T-helper 1 cell (primary cell): ENCODE measurements at regions not wholly inside any gene's neighbourhood (a gene's known extent, or its start where the extent isn't known, plus 50 kb on each side); places are given as distances from the start of the nearest gene placed in this dataset.
A peak's percentile ranks its signal among the peaks of the same experiment; 100 is the strongest.
"Not testable (repeated sequence)": the region's sequence is repeated elsewhere in the genome, so short reads cannot be mapped to it uniquely, and the experiment has no call there.

Experiments
- DNase-seq, 5 donors: peaks; one replicate each; pipeline ENCODE4 v3.0.0-alpha.2; 2012 to 2020

- peak in 1 of 5 donors; percentile 20 for DNase-seq
Measured at GRCh38 chr11:13183094-13183825, 94.3 kb upstream of the BMAL1 start.

GRCh38 chr11:13183826-13184196 lies 93.8 kb upstream of the BMAL1 start:
- no peak for DNase-seq

DNA sequence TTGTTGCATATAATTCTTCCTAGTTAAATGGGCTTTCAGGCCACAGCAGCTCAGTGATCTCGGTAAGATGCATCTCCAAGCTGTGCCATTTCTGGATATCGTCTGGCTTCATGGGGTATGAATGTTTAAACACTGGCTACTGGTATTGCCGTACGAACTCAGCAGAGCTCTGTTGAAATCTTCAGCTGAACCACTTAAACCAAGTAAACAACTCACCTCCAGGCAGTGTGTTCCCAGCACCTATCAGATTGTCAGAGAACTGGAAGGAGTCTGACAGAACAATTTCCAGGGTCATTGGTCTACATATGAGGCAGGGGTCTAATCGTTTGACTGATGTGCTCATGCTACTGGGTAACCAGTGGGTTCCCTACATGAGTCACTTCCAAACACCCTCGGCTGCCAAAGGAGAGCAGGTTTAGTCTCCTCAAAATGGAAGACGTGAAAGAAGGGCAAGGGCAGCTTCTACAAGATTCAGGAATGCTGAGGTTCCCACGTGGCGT lies 93.2 kb upstream of the BMAL1 start:
- DNase-seq, result no peak

DNA sequence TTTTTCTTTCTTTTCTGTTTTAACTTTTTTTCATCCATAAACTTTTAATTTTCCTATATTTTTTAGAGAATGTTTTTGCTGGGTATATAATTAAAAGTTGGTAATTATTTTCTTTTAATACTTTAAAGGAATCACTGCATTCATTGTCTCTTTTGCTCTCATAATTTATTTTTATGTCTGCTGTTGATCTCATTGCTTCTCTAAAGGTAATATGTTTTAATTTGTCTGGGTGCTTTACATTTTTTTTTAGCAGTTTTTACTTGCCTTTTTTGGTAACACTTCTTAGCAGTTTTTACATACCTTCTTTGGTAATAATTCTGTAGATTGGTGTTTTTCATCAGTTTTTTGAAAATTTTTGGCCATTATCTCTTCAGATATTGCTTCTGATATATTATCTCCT lies 89.4 kb upstream of the BMAL1 start:
- DNase-seq, result no peak

- DNase-seq, result no peak
Measured at GRCh38 chr11:13189561-13190426, 87.8 kb upstream of the BMAL1 start.

DNA sequence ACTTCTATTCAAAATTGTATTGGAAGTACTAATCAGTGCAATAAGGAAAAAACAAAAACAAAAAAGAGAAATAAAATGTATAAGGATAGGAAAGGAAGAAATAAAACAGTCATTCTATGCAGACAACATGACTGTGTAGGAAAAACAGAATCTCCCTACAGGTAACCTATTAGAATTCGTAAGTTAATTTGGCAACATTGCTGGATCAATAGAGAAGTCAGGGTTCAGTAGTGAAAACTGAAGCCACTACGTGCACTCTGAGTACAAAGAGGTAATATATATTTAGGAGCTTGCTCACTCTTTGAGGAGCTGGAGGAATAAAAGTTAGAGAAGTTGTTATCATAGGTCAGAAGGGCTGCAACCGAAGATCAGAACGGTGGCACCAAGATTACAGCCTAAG lies 84.0 kb upstream of the BMAL1 start:
- DNase-seq, result no peak

GRCh38 chr11:13197374-13197773 lies 80.2 kb upstream of the BMAL1 start:
- not testable (repeated sequence) for DNase-seq

DNA sequence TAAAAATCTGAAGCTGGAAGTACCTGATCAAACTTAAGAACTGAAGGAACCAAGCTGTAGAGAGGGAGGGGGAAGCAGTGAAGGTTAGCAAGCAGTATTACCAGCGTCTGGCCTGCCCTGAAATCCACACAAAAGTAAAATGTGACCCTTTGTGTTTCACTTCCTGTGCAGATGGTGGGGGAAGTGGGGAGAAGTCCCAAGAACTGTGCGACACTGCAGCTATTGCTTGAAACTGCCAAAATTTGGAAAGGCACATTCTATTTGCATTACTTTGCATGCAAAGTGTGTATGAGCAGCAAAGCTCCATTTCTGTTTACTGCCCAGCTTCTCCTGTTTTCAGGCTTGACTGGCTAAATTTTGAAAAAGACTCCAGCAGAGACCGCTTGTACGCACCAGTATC lies 72.1 kb upstream of the BMAL1 start:
- peak in 1 of 5 donors; percentile 12 for DNase-seq

DNA sequence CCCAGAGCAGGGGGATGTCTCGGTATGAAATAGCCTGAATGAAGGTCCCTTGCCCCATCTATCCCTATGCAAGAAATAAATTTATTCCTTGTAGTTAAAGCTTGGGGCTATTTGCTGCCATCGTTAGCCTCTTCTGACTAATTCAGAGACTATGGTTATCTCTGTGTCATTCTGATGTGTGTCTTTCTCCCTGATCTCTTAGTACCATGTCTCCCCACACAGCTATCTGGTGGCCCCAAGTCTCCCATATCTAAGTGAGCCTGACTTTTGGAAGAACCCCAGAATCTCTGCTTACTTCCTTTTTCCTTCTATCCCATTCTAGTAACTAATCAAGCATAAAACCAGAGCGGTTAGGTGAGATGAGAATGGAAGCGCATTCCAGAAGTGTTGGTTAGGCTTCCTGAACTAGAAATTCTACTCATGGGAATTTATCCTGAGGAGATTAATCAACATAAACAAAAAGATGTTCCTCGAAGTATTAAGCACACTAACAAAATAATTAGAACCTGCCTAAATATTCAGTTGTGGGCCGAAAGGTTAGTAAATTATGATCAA lies 71.4 kb upstream of the BMAL1 start:
- peak in 1 of 5 donors; percentile 17 for DNase-seq

DNA sequence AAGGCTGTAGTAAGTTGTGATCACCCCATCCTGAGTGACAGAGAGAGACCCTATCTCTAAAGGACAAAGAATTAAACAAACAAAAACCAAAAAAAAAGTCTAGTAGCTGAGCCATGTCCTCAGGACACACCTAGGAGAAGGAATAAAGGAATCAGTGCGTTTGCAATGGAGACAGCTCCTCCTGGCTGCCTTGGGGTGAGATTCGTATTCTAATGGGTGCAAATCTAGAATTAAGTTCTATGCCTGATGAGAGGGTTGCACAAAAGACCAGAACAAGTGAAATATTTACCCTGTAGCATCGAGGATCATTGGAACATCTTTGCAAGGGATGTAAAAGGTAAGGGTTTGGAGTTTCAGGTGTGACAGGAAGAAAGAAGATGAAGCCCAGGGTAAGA lies 70.3 kb upstream of the BMAL1 start:
- DNase-seq, result no peak

DNA sequence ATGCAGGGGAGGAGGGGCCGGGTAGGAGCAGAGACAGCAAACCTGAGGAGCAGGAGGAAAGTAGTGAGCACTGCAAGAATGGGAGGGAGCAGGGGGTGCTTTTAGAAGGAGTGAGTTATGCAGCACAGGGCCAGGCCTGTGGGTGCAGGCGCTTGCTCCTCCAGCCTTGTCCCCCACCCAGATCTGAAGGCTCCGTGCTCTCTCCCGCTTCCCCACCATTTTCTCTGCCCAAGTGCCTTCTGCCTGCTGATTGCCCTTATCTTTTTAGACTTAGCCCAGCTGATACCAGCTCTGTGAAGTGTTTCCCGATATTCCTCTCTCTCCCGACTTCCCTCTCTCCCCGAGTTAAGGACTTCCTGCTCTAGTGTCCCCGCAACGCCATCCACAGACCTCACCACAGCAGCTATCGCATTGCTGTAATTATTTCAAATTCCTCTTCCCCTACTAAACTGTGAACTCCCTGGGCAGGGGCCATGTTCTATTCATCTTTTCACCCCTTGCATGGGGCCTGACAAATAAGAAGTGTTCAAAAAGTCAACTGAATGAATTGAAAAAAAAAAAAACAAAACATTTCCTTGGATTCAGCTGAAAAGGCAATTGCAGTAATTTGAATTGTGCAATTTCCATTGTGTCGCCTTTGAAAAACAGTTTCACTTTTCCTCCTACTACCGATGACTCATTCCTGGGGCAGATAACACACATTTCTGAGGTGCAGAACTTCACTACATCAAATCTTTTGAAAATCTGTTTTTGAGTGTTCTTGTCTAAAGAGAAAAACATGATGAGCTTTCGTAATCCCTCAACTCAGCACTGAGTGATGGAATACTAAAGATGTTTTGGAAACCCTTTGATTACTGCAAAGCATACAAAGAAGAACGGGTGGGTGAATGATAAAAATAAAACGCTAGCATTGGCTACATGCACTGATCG lies 69.7 kb upstream of the BMAL1 start:
- peak in 2 of 5 donors; percentile 6 to 78 for DNase-seq

DNA sequence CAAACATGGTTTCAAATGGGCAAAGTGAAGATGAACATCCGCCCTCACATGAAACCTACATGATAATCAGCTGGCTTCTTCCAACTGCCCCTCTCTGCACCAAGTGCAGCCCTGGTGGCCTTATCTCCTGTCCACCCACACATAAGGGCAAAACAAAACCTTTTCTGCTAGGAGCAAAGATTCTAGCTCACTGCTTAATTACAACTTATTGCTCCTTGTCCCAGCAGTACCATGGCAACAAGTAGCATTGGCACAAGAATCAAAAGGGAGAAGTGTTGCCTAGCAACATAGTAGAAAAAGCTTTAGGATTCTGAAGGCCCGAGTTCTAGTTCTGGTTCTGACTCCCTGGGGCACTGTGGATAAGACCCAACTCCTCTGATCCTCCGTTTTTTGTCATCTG lies 68.7 kb upstream of the BMAL1 start:
- DNase-seq, result no peak

DNA sequence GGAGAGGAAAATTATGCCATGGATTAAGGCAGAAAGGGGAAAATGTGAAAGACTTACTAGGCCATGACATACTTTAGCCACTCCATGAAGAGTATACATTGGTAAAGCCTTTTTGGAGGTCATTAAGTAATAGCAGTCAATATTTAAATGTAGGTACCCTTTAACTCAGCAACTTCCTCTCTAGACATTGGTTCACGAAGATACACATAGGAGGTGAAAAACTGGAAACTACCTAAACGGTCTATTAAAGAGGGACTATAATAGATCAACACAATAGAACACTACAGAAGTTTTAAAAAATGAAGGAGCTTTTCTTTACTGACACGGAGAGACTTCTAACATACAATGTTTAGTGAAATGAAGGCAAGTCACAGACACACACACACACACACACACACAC lies 68.2 kb upstream of the BMAL1 start:
- no peak for DNase-seq

DNA sequence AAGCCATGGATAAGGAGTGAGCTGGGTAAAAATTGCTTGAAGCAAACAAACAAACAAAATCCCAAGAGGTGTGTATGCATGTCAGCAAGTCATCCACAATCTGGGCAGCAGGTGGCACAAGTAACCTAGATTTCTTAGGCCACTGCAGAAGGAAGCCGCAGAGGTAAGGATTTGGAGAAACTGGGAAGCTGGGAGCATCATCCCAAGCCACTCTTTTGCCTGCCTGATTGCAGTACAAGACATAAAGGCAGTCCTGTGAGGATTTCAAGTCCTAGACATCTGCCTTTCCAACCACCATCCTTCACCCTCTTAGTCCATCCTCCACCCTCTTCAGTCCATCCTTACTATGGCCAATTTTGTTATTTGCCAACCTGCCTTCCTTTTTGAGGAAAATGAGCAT lies 67.2 kb upstream of the BMAL1 start:
- peak in 1 of 5 donors; percentile 23 for DNase-seq

DNA sequence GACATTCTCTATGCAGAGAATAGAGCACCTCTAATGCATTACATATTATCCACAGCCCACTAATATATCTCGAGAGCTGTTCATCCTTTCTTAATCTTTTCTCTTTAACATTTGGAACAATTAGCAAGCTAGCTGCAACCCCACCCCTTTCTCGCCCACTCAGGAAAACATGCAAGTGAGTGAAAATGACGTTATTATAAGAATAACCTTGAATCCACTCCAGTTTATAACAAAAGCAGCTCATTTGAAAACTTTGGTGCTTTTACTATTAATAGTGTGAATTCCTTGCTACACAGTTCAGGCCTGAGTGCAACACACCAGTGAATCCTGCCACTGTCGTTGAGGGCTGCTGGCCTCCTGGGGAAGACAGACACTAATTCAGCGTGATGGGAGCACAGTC lies 63.3 kb upstream of the BMAL1 start:
- DNase-seq, result no peak

DNA sequence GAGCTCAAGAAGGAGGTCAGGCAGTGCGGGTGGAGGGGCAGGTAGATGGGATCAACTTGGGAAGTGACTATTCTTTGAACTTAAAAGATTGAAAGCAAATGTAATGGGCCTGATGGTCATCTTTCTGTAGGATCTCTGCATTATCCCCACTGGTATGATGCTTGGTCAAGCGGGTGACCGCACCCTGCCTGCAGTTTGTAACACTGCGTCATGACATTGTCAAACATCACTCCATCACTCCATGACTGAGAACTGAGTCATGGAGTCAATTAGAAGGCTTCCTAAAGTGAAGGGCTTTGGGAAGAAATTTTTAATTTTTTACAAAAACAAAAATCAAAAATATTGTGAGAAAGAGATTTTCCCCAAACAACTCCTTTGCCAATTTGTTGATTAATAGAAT lies 62.4 kb upstream of the BMAL1 start:
- no peak for DNase-seq

- peak in 1 of 5 donors; percentile 19 for DNase-seq
Measured at GRCh38 chr11:13216019-13216710, 61.4 kb upstream of the BMAL1 start.

- DNase-seq, result no peak
Measured at GRCh38 chr11:13216711-13217075, 60.9 kb upstream of the BMAL1 start.

DNA sequence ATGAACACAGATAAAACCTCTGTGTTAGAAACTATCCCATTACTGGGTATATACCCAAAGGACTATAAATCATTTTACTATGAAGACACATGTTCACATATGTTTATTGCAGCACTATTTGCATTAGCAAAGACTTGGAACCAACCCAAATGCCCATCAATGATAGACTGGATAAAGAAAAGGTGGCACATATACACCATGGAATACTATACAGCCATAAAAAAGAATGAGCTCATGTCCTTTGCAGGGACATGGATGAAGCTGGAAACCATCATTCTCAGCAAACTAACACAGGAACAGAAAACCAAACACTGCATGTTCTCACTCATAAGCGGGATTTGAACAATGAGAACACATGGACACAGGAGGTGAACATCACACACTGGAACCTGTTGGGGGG lies 58.9 kb upstream of the BMAL1 start:
- not testable (repeated sequence) for DNase-seq

- no peak for DNase-seq
Measured at GRCh38 chr11:13220148-13220547, 57.4 kb upstream of the BMAL1 start.

- DNase-seq, result no peak
Measured at GRCh38 chr11:13221722-13222121, 55.9 kb upstream of the BMAL1 start.

GRCh38 chr11:13222285-13222684 lies 55.3 kb upstream of the BMAL1 start:
- DNase-seq, result no peak
